Transverse colon (tissue), 4 donors: ENCODE measurements at regions not wholly inside any gene's neighbourhood (a gene's known extent, or its start where the extent isn't known, plus 50 kb on each side); places are given as distances from the start of the nearest gene placed in this dataset.
A peak's percentile ranks its signal among the peaks of the same experiment; 100 is the strongest.

ENCODE experiments used
- DNase-seq: peaks from one replicate; pipeline ENCODE4 v3.0.0-alpha.2; 2019
- H3K27ac ChIP-seq, 4 donors: fragments of 200-600 bp; sonication (generic); 2 replicates each; pipeline ENCODE4 v1.5.1; 2016 to 2018; ENCODE audit warnings: inconsistent platforms in 4 of 4
- H3K27me3 ChIP-seq: fragments of 200-600 bp; sonication (generic); 2 replicates; pipeline ENCODE4 v1.5.1; 2017; ENCODE audit warnings: inconsistent platforms
- H3K36me3 ChIP-seq, 4 donors: fragments of 200-600 bp; sonication (generic); 2 replicates each; pipeline ENCODE4 v1.5.1; 2017 to 2019; ENCODE audit warnings: inconsistent platforms in 4 of 4
- H3K4me1 ChIP-seq, 4 donors: fragments of 200-600 bp; sonication (generic); 2 replicates each; pipeline ENCODE4 v1.5.1; 2017 to 2020; ENCODE audit warnings: inconsistent platforms in 4 of 4
- H3K4me3 ChIP-seq, 4 donors: fragments of 200-600 bp; sonication (generic); 1 replicate in 1 of 4; 2 replicates in 3 of 4; pipeline versions ENCODE4 v1.5.1 to v1.6.1; 2017 to 2019; ENCODE audit warnings: inconsistent platforms in 4 of 4
- H3K9me3 ChIP-seq, 2 donors: fragments of 200-600 bp; sonication (generic); 2 replicates each; pipeline ENCODE4 v1.5.1; 2017 to 2019; ENCODE audit warnings: inconsistent platforms in 2 of 2
- EP300 ChIP-seq: sonication (generic); formaldehyde crosslinking; IDR thresholded peaks from one replicate; pipeline ENCODE4 v1.6.1; 2017; ENCODE audit warnings: antibody characterized with exemption, low read depth
- POLR2A ChIP-seq: fragments of 450-650 bp; IDR thresholded peaks from one replicate; pipeline ENCODE4 v1.6.1; 2016; ENCODE audit warnings: antibody characterized with exemption, mild to moderate bottlenecking, moderate library complexity
- POLR2AphosphoS5 ChIP-seq, 3 donors: sonication (generic); formaldehyde crosslinking; IDR thresholded peaks; one replicate each; pipeline ENCODE4 v1.6.1; 2016; ENCODE audit warnings: antibody characterized with exemption in 3 of 3
- WGBS, 2 donors: methylation state at CpG; one replicate each; pipeline ENCODE4 v1.1.5; 2018; ENCODE audit warnings: low coverage in 1 of 2; 5-methylcytosine and 5-hydroxymethylcytosine counted together
- in situ Hi-C, 4 donors: fragments of 200-750 bp; cut with MboI; loops; one replicate each; pipeline versions ENCODE4 v1.15.0 to v1.15.1; 2017; ENCODE audit warnings: low sequenced_read_pairs in 3 of 4, low pct_ligation_motif_present in 1 of 4, low pct_unique_long_range_greater_than_20kb in 1 of 4
- intact Hi-C: fragments of 100-400 bp; cut with DNase I; formaldehyde crosslinking; loops from one replicate; pipeline ENCODE4 v1.15.1; 2023; ENCODE audit warnings: low total_unique reads
- TF ChIP-seq, protein P1 (sequence below), 5 experiments: fragments of 200-600 bp in 3 of 5; fragments of 450-650 bp in 2 of 5; sonication (generic) in 3 of 5; IDR thresholded peaks; 1 replicate in 2 of 5; 2 replicates in 3 of 5; pipeline ENCODE4 v1.5.1; 2016 to 2017; ENCODE audit warnings: antibody characterized with exemption in 5 of 5, inconsistent platforms in 3 of 5, mild to moderate bottlenecking in 2 of 5, moderate library complexity in 1 of 5

DNA sequence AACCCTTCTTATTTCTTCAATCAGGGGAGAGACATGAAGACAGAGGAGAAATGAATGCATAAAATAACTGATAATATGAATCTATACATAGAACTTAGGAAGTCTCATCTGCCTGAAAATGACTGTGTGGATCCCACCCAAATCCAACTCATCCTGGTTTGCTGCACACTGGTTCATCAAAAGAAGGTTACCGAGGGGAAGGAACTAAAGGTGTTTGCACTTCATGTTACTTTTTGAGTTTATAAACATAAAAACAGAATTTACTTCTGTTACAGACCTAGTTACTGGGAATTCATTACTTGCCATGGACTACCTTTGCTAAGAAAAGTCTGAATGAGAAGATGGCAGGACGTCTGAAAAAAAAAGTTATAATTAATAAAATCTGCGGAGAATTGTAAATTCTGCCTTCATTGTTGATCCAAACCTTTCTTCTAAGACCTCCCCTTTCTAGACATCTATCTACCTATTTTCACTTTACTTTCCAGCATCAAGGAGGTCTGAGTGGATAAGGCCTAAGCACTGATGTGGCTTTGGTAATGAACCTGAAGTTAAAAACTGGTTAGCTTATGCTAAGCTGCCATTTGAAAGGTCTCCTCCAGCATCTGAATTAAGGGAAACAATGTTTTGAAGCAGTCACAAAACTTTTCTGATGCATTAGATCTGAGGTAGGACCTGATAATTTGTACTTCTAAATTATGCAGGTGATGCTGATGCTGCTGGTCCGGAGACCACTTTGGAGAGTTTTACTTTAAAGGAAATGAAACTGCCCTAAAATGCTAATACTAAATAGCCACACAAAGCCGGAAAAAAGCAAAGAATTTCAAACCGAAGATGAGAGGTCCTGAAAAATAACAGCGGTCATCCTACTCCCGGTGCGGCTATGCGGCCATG, 84.0 kb downstream of the HFE start:
- intact Hi-C loops (loop anchor here (5.0 kb wide), 1 partner anchor 1656 kb away; no protein-coding TSS in a partner anchor), in situ Hi-C loops (loop anchor here in 1 of 4 donors (25.0 kb wide), 1 partner anchor 966 kb away; a partner anchor contains a TSS)
- Histone ChIP-seq H3K27me3 (no peaks in the 10 kb centered on the region), H3K27ac (peak overlapping the region; percentile 95 to 99 (median 98)), H3K4me1 (peaks cover 4 to 27% (median 9%) of the 10 kb centered on the region in 4 donors), H3K4me3 (peak overlapping the region; percentile 58 to 73 (median 66)), H3K9me3 (no peaks in the 10 kb centered on the region), H3K36me3 (no peaks in the 10 kb centered on the region)
- DNase-seq: no peak
- TF ChIP-seq EP300: no peak
- TF ChIP-seq, protein P1, sequence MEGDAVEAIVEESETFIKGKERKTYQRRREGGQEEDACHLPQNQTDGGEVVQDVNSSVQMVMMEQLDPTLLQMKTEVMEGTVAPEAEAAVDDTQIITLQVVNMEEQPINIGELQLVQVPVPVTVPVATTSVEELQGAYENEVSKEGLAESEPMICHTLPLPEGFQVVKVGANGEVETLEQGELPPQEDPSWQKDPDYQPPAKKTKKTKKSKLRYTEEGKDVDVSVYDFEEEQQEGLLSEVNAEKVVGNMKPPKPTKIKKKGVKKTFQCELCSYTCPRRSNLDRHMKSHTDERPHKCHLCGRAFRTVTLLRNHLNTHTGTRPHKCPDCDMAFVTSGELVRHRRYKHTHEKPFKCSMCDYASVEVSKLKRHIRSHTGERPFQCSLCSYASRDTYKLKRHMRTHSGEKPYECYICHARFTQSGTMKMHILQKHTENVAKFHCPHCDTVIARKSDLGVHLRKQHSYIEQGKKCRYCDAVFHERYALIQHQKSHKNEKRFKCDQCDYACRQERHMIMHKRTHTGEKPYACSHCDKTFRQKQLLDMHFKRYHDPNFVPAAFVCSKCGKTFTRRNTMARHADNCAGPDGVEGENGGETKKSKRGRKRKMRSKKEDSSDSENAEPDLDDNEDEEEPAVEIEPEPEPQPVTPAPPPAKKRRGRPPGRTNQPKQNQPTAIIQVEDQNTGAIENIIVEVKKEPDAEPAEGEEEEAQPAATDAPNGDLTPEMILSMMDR (IDR thresholded peaks at IDR 0.05): no peak
- TF ChIP-seq POLR2AphosphoS5 (IDR thresholded peaks at IDR 0.05): no peak
- no peak for TF ChIP-seq POLR2A
- WGBS, 2 donors: 15 to 20% methylated on average over 6 to 10 of the region's 10 CpGs

DNA sequence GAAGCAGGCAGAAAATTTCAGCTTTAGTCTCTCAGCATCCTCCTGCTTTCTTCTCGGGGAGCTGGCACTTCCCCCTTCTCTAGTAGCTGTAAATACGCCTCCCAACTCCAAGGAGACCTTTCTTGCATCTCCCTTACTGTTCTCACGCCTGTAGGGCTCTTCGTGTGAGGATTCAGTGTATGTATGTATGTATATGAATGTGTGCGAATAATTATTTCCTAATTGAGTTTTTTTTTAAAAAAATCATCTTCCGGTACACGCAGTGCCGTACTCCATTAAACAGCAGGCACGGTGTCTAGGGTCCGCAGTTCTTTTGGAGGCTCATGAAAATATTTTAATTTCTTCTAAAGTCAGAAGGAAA, 85.4 kb downstream of the HFE start:
- WGBS, 2 donors: 0 to 1% methylated on average over 6 to 10 of the region's 10 CpGs
- no peaks in the 10 kb centered on the region for H3K36me3 ChIP-seq
- TF ChIP-seq POLR2A (no peak), POLR2AphosphoS5 (IDR thresholded peaks at IDR 0.05) (peak in 2 of 3 donors; percentile 29 to 62), EP300 (no peak)
- TF ChIP-seq, protein P1 (IDR thresholded peaks at IDR 0.05): peak in 1 of 5 experiments; percentile 11
- no peaks in the 10 kb centered on the region for H3K27me3 ChIP-seq
- peak overlapping the region; percentile 95 to 99 (median 98) for H3K27ac ChIP-seq
- H3K4me1 ChIP-seq: peaks cover 4 to 27% (median 9%) of the 10 kb centered on the region in 4 donors
- peak overlapping the region; percentile 58 to 73 (median 66) for H3K4me3 ChIP-seq
- H3K9me3 ChIP-seq: no peaks in the 10 kb centered on the region
- in situ Hi-C loops: loop anchor here in 1 of 4 donors (25.0 kb wide), 1 partner anchor 965 kb away; a partner anchor contains a TSS
- peak; percentile 49 for DNase-seq
- intact Hi-C loops: loop anchor here (5.0 kb wide), 1 partner anchor 1655 kb away; no protein-coding TSS in a partner anchor

DNA sequence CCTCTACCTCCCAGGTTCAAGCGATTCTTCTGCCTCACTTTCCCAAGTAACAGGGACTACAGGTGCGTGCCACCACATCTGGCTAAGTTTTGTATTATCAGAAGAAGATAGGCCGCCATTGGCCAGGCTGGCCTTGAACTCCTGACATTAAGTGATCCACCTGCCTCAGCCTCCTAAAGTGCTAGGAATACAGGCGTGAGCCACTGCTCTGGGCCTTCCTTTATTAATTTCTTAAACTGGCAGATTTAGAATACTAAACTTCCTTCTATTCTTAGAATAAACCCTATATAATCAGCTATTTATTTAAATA, 86.6 kb downstream of the HFE start:
- Histone ChIP-seq H3K4me1 (peaks cover 4 to 27% (median 9%) of the 10 kb centered on the region in 4 donors), H3K4me3 (no peak overlapping the region), H3K9me3 (no peaks in the 10 kb centered on the region), H3K27ac (peak overlapping the region; percentile 95 to 99 (median 98)), H3K27me3 (no peaks in the 10 kb centered on the region), H3K36me3 (no peaks in the 10 kb centered on the region)
- DNase-seq: no peak
- TF ChIP-seq POLR2A (no peak), POLR2AphosphoS5 (IDR thresholded peaks at IDR 0.05) (no peak), EP300 (no peak)
- TF ChIP-seq, protein P1 (IDR thresholded peaks at IDR 0.05): no peak
- intact Hi-C loops (loop anchor here (5.0 kb wide), 1 partner anchor 1654 kb away; no protein-coding TSS in a partner anchor), in situ Hi-C loops (loop anchor here in 1 of 4 donors (25.0 kb wide), 1 partner anchor 964 kb away; a partner anchor contains a TSS)
- 91 to 93% methylated on average over 4 of the region's 4 CpGs for WGBS, 2 donors

DNA sequence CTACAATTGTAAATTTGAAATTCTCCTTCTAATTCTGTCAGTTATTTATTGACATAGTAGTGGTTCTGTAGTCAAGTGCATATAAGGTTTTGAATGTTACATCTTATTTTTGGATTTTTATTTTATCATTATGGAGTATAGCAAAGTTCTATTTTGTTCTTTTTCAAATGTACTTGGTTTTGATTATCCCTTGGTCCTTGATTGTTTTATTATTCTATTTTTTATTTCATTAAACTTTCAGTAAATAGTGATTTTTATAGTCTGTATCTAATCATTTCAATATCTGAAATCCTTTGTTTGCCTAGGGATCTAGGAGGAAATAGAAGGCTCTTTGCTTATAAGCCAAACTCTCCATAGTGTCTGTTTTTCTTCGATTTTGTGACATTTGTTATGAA, 87.8 kb downstream of the HFE start:
- H3K4me3 ChIP-seq: no peak overlapping the region
- H3K9me3 ChIP-seq: no peaks in the 10 kb centered on the region
- H3K36me3 ChIP-seq: no peaks in the 10 kb centered on the region
- no peak for DNase-seq
- in situ Hi-C loops: loop anchor here in 1 of 4 donors (25.0 kb wide), 1 partner anchor 962 kb away; a partner anchor contains a TSS
- whole genome bisulfite sequencing, 2 donors: 0 to 13% methylated on average over 1 of the region's 1 CpG
- H3K27ac ChIP-seq: peak overlapping the region in 1 of 4 donors; percentile 26
- H3K4me1 ChIP-seq: peaks cover 4 to 23% (median 9%) of the 10 kb centered on the region in 4 donors
- intact Hi-C loops: no loop called here
- no peaks in the 10 kb centered on the region for H3K27me3 ChIP-seq
- TF ChIP-seq POLR2A: no peak
- TF ChIP-seq POLR2AphosphoS5 (IDR thresholded peaks at IDR 0.05): no peak
- TF ChIP-seq EP300: no peak
- TF ChIP-seq, protein P1 (IDR thresholded peaks at IDR 0.05): no peak
